Testis (tissue), 2 donors: ENCODE measurements at regions not wholly inside any gene's neighbourhood (a gene's known extent, or its start where the extent isn't known, plus 50 kb on each side); places are given as distances from the start of the nearest gene placed in this dataset.

Experiments
- POLR2A ChIP-seq: fragments of 450-650 bp; IDR thresholded peaks from one replicate; pipeline ENCODE4 v1.6.1; 2017; ENCODE audit warnings: antibody characterized with exemption, mild to moderate bottlenecking, moderate library complexity
- TF ChIP-seq, protein P1 (sequence below), 3 experiments: fragments of 450-650 bp in 2 of 3; fragments of 200-600 bp in 1 of 3; sonication (generic) in 1 of 3; IDR thresholded peaks; one replicate each; pipeline ENCODE4 v1.5.1; 2016 to 2019; ENCODE audit warnings: antibody characterized with exemption in 3 of 3, mild to moderate bottlenecking in 2 of 3, moderate library complexity in 1 of 3

DNA sequence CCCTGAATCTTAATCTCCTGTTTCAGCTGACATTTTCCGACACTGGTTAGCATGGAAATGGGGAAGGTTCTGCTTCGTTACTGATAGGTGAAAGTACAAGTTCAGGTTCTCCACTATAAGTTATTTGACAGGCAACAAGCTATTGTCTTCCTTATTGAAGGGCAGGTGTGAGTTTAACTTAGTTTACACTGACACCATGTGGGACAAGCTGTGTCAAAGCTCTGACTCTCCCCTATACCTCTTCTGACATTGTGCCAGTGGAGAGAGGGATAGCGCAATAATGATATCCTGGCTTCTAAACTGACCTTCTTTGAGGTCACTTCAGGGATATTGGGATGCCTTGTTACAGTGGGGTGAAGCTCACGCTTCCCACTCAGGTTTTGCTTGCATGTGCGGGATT lies 587.0 kb upstream of the SLITRK5 start:
- TF ChIP-seq, protein P1, sequence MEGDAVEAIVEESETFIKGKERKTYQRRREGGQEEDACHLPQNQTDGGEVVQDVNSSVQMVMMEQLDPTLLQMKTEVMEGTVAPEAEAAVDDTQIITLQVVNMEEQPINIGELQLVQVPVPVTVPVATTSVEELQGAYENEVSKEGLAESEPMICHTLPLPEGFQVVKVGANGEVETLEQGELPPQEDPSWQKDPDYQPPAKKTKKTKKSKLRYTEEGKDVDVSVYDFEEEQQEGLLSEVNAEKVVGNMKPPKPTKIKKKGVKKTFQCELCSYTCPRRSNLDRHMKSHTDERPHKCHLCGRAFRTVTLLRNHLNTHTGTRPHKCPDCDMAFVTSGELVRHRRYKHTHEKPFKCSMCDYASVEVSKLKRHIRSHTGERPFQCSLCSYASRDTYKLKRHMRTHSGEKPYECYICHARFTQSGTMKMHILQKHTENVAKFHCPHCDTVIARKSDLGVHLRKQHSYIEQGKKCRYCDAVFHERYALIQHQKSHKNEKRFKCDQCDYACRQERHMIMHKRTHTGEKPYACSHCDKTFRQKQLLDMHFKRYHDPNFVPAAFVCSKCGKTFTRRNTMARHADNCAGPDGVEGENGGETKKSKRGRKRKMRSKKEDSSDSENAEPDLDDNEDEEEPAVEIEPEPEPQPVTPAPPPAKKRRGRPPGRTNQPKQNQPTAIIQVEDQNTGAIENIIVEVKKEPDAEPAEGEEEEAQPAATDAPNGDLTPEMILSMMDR (IDR thresholded peaks at IDR 0.05), result no peak
- no peak for TF ChIP-seq POLR2A
